Mesothelial cell of epicardium (in vitro differentiated cells): ENCODE measurements at regions not wholly inside any gene's neighbourhood (a gene's known extent, or its start where the extent isn't known, plus 50 kb on each side); places are given as distances from the start of the nearest gene placed in this dataset.
A peak's percentile ranks its signal among the peaks of the same experiment; 100 is the strongest.

Experiments used
- DNase-seq, 2 experiments: peaks; one replicate each; pipeline ENCODE4 v3.0.0; 2021; ENCODE audit warnings: low spot score in 2 of 2; ENCODE audit not compliant: unreplicated experiment in 2 of 2
- H3K27ac Mint-ChIP-seq: 2 replicates; pipeline ENCODE4 v1.8.0; 2021; ENCODE audit warnings: mixed read lengths
- H3K27me3 Mint-ChIP-seq: 2 replicates; pipeline ENCODE4 v1.8.0; 2021; ENCODE audit warnings: low read depth, mixed read lengths
- H3K36me3 Mint-ChIP-seq: 2 replicates; pipeline ENCODE4 v1.8.0; 2021; ENCODE audit warnings: mixed read lengths
- H3K4me1 Mint-ChIP-seq: 2 replicates; pipeline ENCODE4 v1.8.0; 2021; ENCODE audit warnings: mixed read lengths
- H3K4me3 Mint-ChIP-seq: 2 replicates; pipeline ENCODE4 v1.8.0; 2021; ENCODE audit warnings: mild to moderate bottlenecking, moderate library complexity, mixed read lengths
- H3K9me3 Mint-ChIP-seq: 2 replicates; pipeline ENCODE4 v1.8.0; 2021; ENCODE audit warnings: mixed read lengths
- CTCF ChIP-seq: fragments of 200-600 bp; sonication (generic); IDR thresholded peaks from one replicate; pipeline ENCODE4 v1.5.0; 2021; ENCODE audit warnings: antibody characterized with exemption; ENCODE audit not compliant: unreplicated experiment

- Mint-ChIP-seq H3K4me1 (no peaks in the 10 kb centered on the region), H3K9me3 (peaks cover 14% of the 10 kb centered on the region), H3K27me3 (no peaks in the 10 kb centered on the region), H3K27ac (no peak overlapping the region), H3K4me3 (no peak overlapping the region), H3K36me3 (peaks cover 4% of the 10 kb centered on the region)
- DNase-seq: no peak
- TF ChIP-seq CTCF: no peak
Observed at GRCh38 chr12:42935090-42935489, 345.5 kb upstream of the PRICKLE1 start.

GRCh38 chr12:42933461-42934081 lies 344.0 kb upstream of the PRICKLE1 start:
- Mint-ChIP-seq H3K27ac (no peak overlapping the region), H3K9me3 (peaks cover 5% of the 10 kb centered on the region), H3K36me3 (no peaks in the 10 kb centered on the region), H3K27me3 (no peaks in the 10 kb centered on the region), H3K4me3 (no peak overlapping the region), H3K4me1 (no peaks in the 10 kb centered on the region)
- no peak for DNase-seq
- no peak for TF ChIP-seq CTCF

- no peak overlapping the region for H3K27ac Mint-ChIP-seq
- H3K4me1 Mint-ChIP-seq: no peaks in the 10 kb centered on the region
- H3K27me3 Mint-ChIP-seq: no peaks in the 10 kb centered on the region
- no peak for DNase-seq
- peaks cover 5% of the 10 kb centered on the region for H3K9me3 Mint-ChIP-seq
- no peak for TF ChIP-seq CTCF
- H3K4me3 Mint-ChIP-seq: no peak overlapping the region
- H3K36me3 Mint-ChIP-seq: no peaks in the 10 kb centered on the region
Observed at GRCh38 chr12:42932936-42933335, 343.4 kb upstream of the PRICKLE1 start.

- Mint-ChIP-seq H3K27ac (no peak overlapping the region), H3K9me3 (peaks cover 5% of the 10 kb centered on the region), H3K4me3 (no peak overlapping the region), H3K4me1 (peaks cover 37% of the 10 kb centered on the region), H3K27me3 (no peaks in the 10 kb centered on the region), H3K36me3 (no peaks in the 10 kb centered on the region)
- no peak for TF ChIP-seq CTCF
- DNase-seq: no peak
Observed at GRCh38 chr12:42926232-42926631, 336.7 kb upstream of the PRICKLE1 start.

GRCh38 chr12:42924482-42924881 lies 334.9 kb upstream of the PRICKLE1 start:
- DNase-seq: no peak
- H3K4me3 Mint-ChIP-seq: no peak overlapping the region
- no peaks in the 10 kb centered on the region for H3K36me3 Mint-ChIP-seq
- H3K9me3 Mint-ChIP-seq: peaks cover 5% of the 10 kb centered on the region
- H3K4me1 Mint-ChIP-seq: peaks cover 53% of the 10 kb centered on the region
- H3K27ac Mint-ChIP-seq: peak overlapping the region; percentile 90
- H3K27me3 Mint-ChIP-seq: no peaks in the 10 kb centered on the region
- no peak for TF ChIP-seq CTCF

GRCh38 chr12:42923583-42923982 lies 334.0 kb upstream of the PRICKLE1 start:
- Mint-ChIP-seq H3K27ac (peak overlapping the region; percentile 90), H3K9me3 (peaks cover 5% of the 10 kb centered on the region), H3K4me1 (peaks cover 55% of the 10 kb centered on the region), H3K4me3 (no peak overlapping the region), H3K36me3 (no peaks in the 10 kb centered on the region), H3K27me3 (no peaks in the 10 kb centered on the region)
- TF ChIP-seq CTCF: no peak
- no peak for DNase-seq
